GM12878 (cell line): ENCODE measurements at regions not wholly inside any gene's neighbourhood (a gene's known extent, or its start where the extent isn't known, plus 50 kb on each side); places are given as distances from the start of the nearest gene placed in this dataset.

ENCODE experiments used
- EP300 ChIP-seq, 2 experiments: fragments of 150-350 bp in 1 of 2; IDR thresholded peaks; 2 replicates each; pipeline ENCODE4 v1.6.1; 2011 to 2012; ENCODE audit warnings: low read depth in 2 of 2, low read length in 2 of 2, borderline replicate concordance in 1 of 2, improper control_type of control experiment in 1 of 2, inconsistent platforms in 1 of 2; ENCODE audit not compliant: control insufficient read depth in 1 of 2
- NR2C1 ChIP-seq: fragments of 450-650 bp; IDR thresholded peaks from 2 replicates; pipeline ENCODE4 v1.6.1; 2017; ENCODE audit warnings: antibody characterized with exemption, mild to moderate bottlenecking, moderate library complexity
- POLR2A ChIP-seq: IDR thresholded peaks from 2 replicates; pipeline ENCODE4 v1.6.1; 2011; ENCODE audit warnings: low read depth, mild to moderate bottlenecking, low read length
- POLR2AphosphoS5 ChIP-seq: IDR thresholded peaks from 2 replicates; pipeline ENCODE4 v1.6.1; 2011; ENCODE audit warnings: mild to moderate bottlenecking, low read length, inconsistent platforms
- YY1 ChIP-seq: IDR thresholded peaks from 2 replicates; pipeline ENCODE4 v1.6.1; 2011; ENCODE audit warnings: low read depth, mild to moderate bottlenecking, low read length
- ZBED1 ChIP-seq: IDR thresholded peaks from 2 replicates; pipeline ENCODE4 v1.6.1; 2016; ENCODE audit warnings: borderline replicate concordance

GRCh38 chrX:140913802-140914501, 88.4 kb upstream of the SPANXB1 start:
- TF ChIP-seq ZBED1 (no peak), YY1 (no peak), POLR2A (no peak), EP300 (IDR thresholded peaks at IDR 0.05; ENCODE audit: borderline replicate concordance in 1 of 2, control insufficient read depth in 1 of 2, low read depth in 2 of 2, low read length in 2 of 2) (no peak), NR2C1 (no peak), POLR2AphosphoS5 (no peak)
